ENCODE measurements at regions not wholly inside any gene's neighbourhood (a gene's known extent, or its start where the extent isn't known, plus 50 kb on each side); places are given as distances from the start of the nearest gene placed in this dataset.

- intact Hi-C loops (cut with DNase I; ENCODE audit: low total_unique reads): no loop called here
- TF ChIP-seq CTCF (IDR thresholded peaks at IDR 0.05 in 8 of 11, conservative IDR thresholded peaks at IDR 0.05 in 3 of 11): no peak
- no peak for TF ChIP-seq POLR2AphosphoS5 (IDR thresholded peaks at IDR 0.05)
- no peak for TF ChIP-seq POLR2A (IDR thresholded peaks at IDR 0.05)
- 66 to 77% (median 71%) methylated on average over 5 of the region's 5 CpGs for WGBS, 5 donors
Observed at GRCh38 chr12:125645724-125646123, 580.5 kb downstream of the AACS start.

GRCh38 chr12:125650587-125650986, 585.4 kb downstream of the AACS start:
- H3K27me3 ChIP-seq (replicated peaks in 1 of 7): no peaks in the 10 kb centered on the region
- no peak for TF ChIP-seq CTCF (IDR thresholded peaks at IDR 0.05 in 8 of 11, conservative IDR thresholded peaks at IDR 0.05 in 3 of 11)
- no peak for TF ChIP-seq POLR2AphosphoS5 (IDR thresholded peaks at IDR 0.05)
- no peak for TF ChIP-seq POLR2A (IDR thresholded peaks at IDR 0.05)
- no peak for DNase-seq
- H3K9me3 ChIP-seq: no peaks in the 10 kb centered on the region
- H3K27ac ChIP-seq: no peak overlapping the region
- no peaks in the 10 kb centered on the region for H3K4me1 ChIP-seq
- no peak overlapping the region for H3K4me3 ChIP-seq
- no peaks in the 10 kb centered on the region for H3K36me3 ChIP-seq
- intact Hi-C loops (cut with DNase I; ENCODE audit: low total_unique reads): no loop called here
- 88 to 94% (median 92%) methylated on average over 19 of the region's 19 CpGs for WGBS, 5 donors

More at GRCh38 chr12:125645724-125646123, 580.5 kb downstream of the AACS start:
- no peak overlapping the region for H3K4me3 ChIP-seq
- no peaks in the 10 kb centered on the region for H3K36me3 ChIP-seq
- no peak overlapping the region for H3K27ac ChIP-seq
- no peaks in the 10 kb centered on the region for H3K27me3 ChIP-seq (replicated peaks in 1 of 7)
- H3K4me1 ChIP-seq: no peaks in the 10 kb centered on the region
- no peak for DNase-seq
- no peaks in the 10 kb centered on the region for H3K9me3 ChIP-seq

- no peak overlapping the region for H3K4me3 ChIP-seq
- TF ChIP-seq CTCF (IDR thresholded peaks at IDR 0.05 in 8 of 11, conservative IDR thresholded peaks at IDR 0.05 in 3 of 11): no peak
- no peak for TF ChIP-seq POLR2AphosphoS5 (IDR thresholded peaks at IDR 0.05)
- no peak for TF ChIP-seq POLR2A (IDR thresholded peaks at IDR 0.05)
- H3K9me3 ChIP-seq: no peaks in the 10 kb centered on the region
- H3K36me3 ChIP-seq: no peaks in the 10 kb centered on the region
- intact Hi-C loops (cut with DNase I; ENCODE audit: low total_unique reads): no loop called here
- H3K27me3 ChIP-seq (replicated peaks in 1 of 7): no peaks in the 10 kb centered on the region
- H3K4me1 ChIP-seq: no peaks in the 10 kb centered on the region
- H3K27ac ChIP-seq: no peak overlapping the region
- DNase-seq: no peak
- WGBS, 5 donors: 65 to 79% (median 70%) methylated on average over 4 of the region's 4 CpGs
Observed at GRCh38 chr12:125651625-125652024, 586.4 kb downstream of the AACS start.

GRCh38 chr12:125652681-125653080, 587.4 kb downstream of the AACS start:
- intact Hi-C loops (cut with DNase I; ENCODE audit: low total_unique reads): no loop called here
- Histone ChIP-seq H3K9me3 (no peaks in the 10 kb centered on the region), H3K27ac (no peak overlapping the region), H3K27me3 (replicated peaks in 1 of 7) (no peaks in the 10 kb centered on the region), H3K4me1 (no peaks in the 10 kb centered on the region), H3K36me3 (no peaks in the 10 kb centered on the region), H3K4me3 (no peak overlapping the region)
- 25 to 46% (median 41%) methylated on average over 6 of the region's 6 CpGs for WGBS, 5 donors
- no peak for DNase-seq
- no peak for TF ChIP-seq POLR2AphosphoS5 (IDR thresholded peaks at IDR 0.05)
- no peak for TF ChIP-seq POLR2A (IDR thresholded peaks at IDR 0.05)
- TF ChIP-seq CTCF (IDR thresholded peaks at IDR 0.05 in 8 of 11, conservative IDR thresholded peaks at IDR 0.05 in 3 of 11): no peak
